Fibroblast of pulmonary artery (primary cell): ENCODE measurements at regions not wholly inside any gene's neighbourhood (a gene's known extent, or its start where the extent isn't known, plus 50 kb on each side); places are given as distances from the start of the nearest gene placed in this dataset.

Experiments
- DNase-seq: peaks from one replicate; pipeline ENCODE4 v3.0.0-alpha.2; 2010; ENCODE audit warnings: low read depth
- H3K4me3 ChIP-seq: replicated peaks from 2 replicates; pipeline ENCODE4 v1.5.1; 2011; ENCODE audit warnings: low read depth, mild to moderate bottlenecking, control low read depth, low read length, moderate library complexity
- CTCF ChIP-seq: IDR thresholded peaks from 2 replicates; pipeline ENCODE4 v1.5.1; 2011; ENCODE audit warnings: mild to moderate bottlenecking, control low read depth, low read length, inconsistent platforms; ENCODE audit errors: missing control alignments

GRCh38 chrX:5265324-5265850 is 963.3 kb downstream of the NLGN4X start:
- TF ChIP-seq CTCF, result no peak
- no peak overlapping the region for H3K4me3 ChIP-seq

GRCh38 chrX:5250106-5250505 is 978.6 kb downstream of the NLGN4X start:
- H3K4me3 ChIP-seq, result no peak overlapping the region
- no peak for TF ChIP-seq CTCF
- no peak for DNase-seq

More at GRCh38 chrX:5265324-5265850, 963.3 kb downstream of the NLGN4X start:
- DNase-seq, result no peak

GRCh38 chrX:5242091-5242790 is 986.4 kb downstream of the NLGN4X start:
- no peak overlapping the region for H3K4me3 ChIP-seq
- no peak for TF ChIP-seq CTCF
- no peak for DNase-seq

- H3K4me3 ChIP-seq, result no peak overlapping the region
- no peak for TF ChIP-seq CTCF
Observed at GRCh38 chrX:5236749-5237148, 991.9 kb downstream of the NLGN4X start.

GRCh38 chrX:5236096-5236495 is 992.6 kb downstream of the NLGN4X start:
- TF ChIP-seq CTCF, result no peak
- no peak for DNase-seq
- no peak overlapping the region for H3K4me3 ChIP-seq

More at GRCh38 chrX:5236749-5237148, 991.9 kb downstream of the NLGN4X start:
- DNase-seq, result no peak

- no peak for TF ChIP-seq CTCF
- no peak for DNase-seq
- no peak overlapping the region for H3K4me3 ChIP-seq
Observed at GRCh38 chrX:5233830-5234229, 994.8 kb downstream of the NLGN4X start.

GRCh38 chrX:5220421-5220820 is 1008.2 kb downstream of the NLGN4X start:
- no peak for TF ChIP-seq CTCF
- H3K4me3 ChIP-seq, result no peak overlapping the region
- no peak for DNase-seq
